ENCODE measurements at regions not wholly inside any gene's neighbourhood (a gene's known extent, or its start where the extent isn't known, plus 50 kb on each side); places are given as distances from the start of the nearest gene placed in this dataset.
"Not testable (repeated sequence)": the region's sequence is repeated elsewhere in the genome, so short reads cannot be mapped to it uniquely, and the experiment has no call there.

GRCh38 chrX:25427873-25428555 is 412.2 kb upstream of the ARX start:
- H3F3A ChIP-seq (ENCODE audit: control insufficient read depth, insufficient read depth) = no peaks in the 10 kb centered on the region
- no peaks in the 10 kb centered on the region for H3K9me3 ChIP-seq (ENCODE audit: control insufficient read depth, insufficient read depth, low read length)
- H3K4me2 ChIP-seq (ENCODE audit: low read length) = no peak overlapping the region
- H4K20me1 ChIP-seq (ENCODE audit: control insufficient read depth, insufficient read depth, low read depth, low read length) = no peaks in the 10 kb centered on the region
- H3K36me3 ChIP-seq (ENCODE audit: control insufficient read depth, low read length) = no peaks in the 10 kb centered on the region
- H3K27me3 ChIP-seq (ENCODE audit: control insufficient read depth, low read length) = no peaks in the 10 kb centered on the region
- H3K9me2 ChIP-seq (replicated peaks; ENCODE audit: control insufficient read depth, low read length) = no peaks in the 10 kb centered on the region
- H3K4me3 ChIP-seq (ENCODE audit: low read length) = no peak overlapping the region
- no peaks in the 10 kb centered on the region for H3K79me2 ChIP-seq (ENCODE audit: control insufficient read depth, low read length)
- H3K4me1 ChIP-seq (ENCODE audit: control insufficient read depth, low read length) = no peaks in the 10 kb centered on the region
- TF ChIP-seq CTCF (IDR thresholded peaks at IDR 0.05; ENCODE audit: low read depth, low read length, poor library complexity, severe bottlenecking) (no peak), EZH2phosphoT487 (IDR thresholded peaks at IDR 0.05; ENCODE audit: borderline replicate concordance, low read length) (no peak)
- H3K27ac ChIP-seq (ENCODE audit: low read depth, low read length) = no peak overlapping the region

DNA sequence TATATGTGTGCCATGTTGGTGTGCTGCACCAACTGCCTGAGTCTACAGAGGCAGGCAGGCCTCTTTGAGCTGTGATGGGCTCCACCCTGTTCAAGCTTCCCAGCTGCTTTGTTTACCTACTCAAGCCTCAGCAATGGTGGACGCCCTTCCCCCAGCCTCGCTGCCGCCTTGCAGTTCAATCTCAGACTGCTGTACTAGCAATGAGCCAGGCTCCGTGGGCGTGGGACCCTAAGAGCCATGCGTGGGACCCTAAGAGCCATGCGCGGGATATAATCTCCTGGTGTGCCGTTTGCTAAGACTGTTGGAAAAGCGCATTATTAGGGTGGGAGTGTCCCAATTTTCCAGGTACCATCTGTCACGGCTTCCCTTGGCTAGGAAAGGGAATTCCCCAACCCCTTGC is 388.4 kb upstream of the ARX start:
- not testable (repeated sequence) for H3K79me2 ChIP-seq (ENCODE audit: control insufficient read depth, low read length); H3K36me3 ChIP-seq (ENCODE audit: control insufficient read depth, low read length); H3K27ac ChIP-seq (ENCODE audit: low read depth, low read length); H3K9me3 ChIP-seq (ENCODE audit: control insufficient read depth, insufficient read depth, low read length); H4K20me1 ChIP-seq (ENCODE audit: control insufficient read depth, insufficient read depth, low read depth, low read length); H3K27me3 ChIP-seq (ENCODE audit: control insufficient read depth, low read length); H3K4me3 ChIP-seq (ENCODE audit: low read length); H3F3A ChIP-seq (ENCODE audit: control insufficient read depth, insufficient read depth); H3K9me2 ChIP-seq (replicated peaks; ENCODE audit: control insufficient read depth, low read length); H3K4me1 ChIP-seq (ENCODE audit: control insufficient read depth, low read length); H3K4me2 ChIP-seq (ENCODE audit: low read length)

- no peak overlapping the region for H3K4me2 ChIP-seq (ENCODE audit: low read length)
- no peaks in the 10 kb centered on the region for H3F3A ChIP-seq (ENCODE audit: control insufficient read depth, insufficient read depth)
- no peaks in the 10 kb centered on the region for H3K9me2 ChIP-seq (replicated peaks; ENCODE audit: control insufficient read depth, low read length)
- H4K20me1 ChIP-seq (ENCODE audit: control insufficient read depth, insufficient read depth, low read depth, low read length) = no peaks in the 10 kb centered on the region
- no peak overlapping the region for H3K4me3 ChIP-seq (ENCODE audit: low read length)
- no peaks in the 10 kb centered on the region for H3K36me3 ChIP-seq (ENCODE audit: control insufficient read depth, low read length)
- H3K27me3 ChIP-seq (ENCODE audit: control insufficient read depth, low read length) = no peaks in the 10 kb centered on the region
- H3K9me3 ChIP-seq (ENCODE audit: control insufficient read depth, insufficient read depth, low read length) = no peaks in the 10 kb centered on the region
- TF ChIP-seq CTCF (IDR thresholded peaks at IDR 0.05; ENCODE audit: low read depth, low read length, poor library complexity, severe bottlenecking) (no peak), EZH2phosphoT487 (IDR thresholded peaks at IDR 0.05; ENCODE audit: borderline replicate concordance, low read length) (no peak)
- no peak overlapping the region for H3K27ac ChIP-seq (ENCODE audit: low read depth, low read length)
- no peaks in the 10 kb centered on the region for H3K4me1 ChIP-seq (ENCODE audit: control insufficient read depth, low read length)
- H3K79me2 ChIP-seq (ENCODE audit: control insufficient read depth, low read length) = no peaks in the 10 kb centered on the region
These were observed 373.5 kb upstream of the ARX start for GRCh38 chrX:25389266-25389665.

DNA sequence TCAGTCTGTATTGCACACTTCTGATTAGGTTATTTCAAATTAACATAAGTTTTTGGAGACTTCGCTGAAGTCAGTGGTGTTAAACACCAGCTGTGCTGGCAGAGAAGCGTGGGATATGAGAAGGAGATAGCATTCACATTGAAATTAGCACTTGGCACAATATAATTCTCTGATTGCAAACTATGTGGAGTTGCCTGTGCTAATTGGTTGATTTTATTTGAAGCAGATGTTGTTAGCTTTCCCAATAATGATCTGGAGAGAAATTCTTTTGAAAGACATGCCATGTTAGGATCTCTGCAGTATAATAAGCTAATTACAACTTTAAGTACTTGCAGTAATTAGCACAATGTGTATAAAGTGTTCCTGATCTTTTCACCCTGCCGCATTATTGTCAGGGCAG is 367.4 kb upstream of the ARX start:
- H3K4me1 ChIP-seq (ENCODE audit: control insufficient read depth, low read length) = no peaks in the 10 kb centered on the region
- no peaks in the 10 kb centered on the region for H3F3A ChIP-seq (ENCODE audit: control insufficient read depth, insufficient read depth)
- H3K4me3 ChIP-seq (ENCODE audit: low read length) = no peak overlapping the region
- no peaks in the 10 kb centered on the region for H3K9me3 ChIP-seq (ENCODE audit: control insufficient read depth, insufficient read depth, low read length)
- no peak overlapping the region for H3K4me2 ChIP-seq (ENCODE audit: low read length)
- no peaks in the 10 kb centered on the region for H3K27me3 ChIP-seq (ENCODE audit: control insufficient read depth, low read length)
- no peaks in the 10 kb centered on the region for H3K79me2 ChIP-seq (ENCODE audit: control insufficient read depth, low read length)
- no peaks in the 10 kb centered on the region for H4K20me1 ChIP-seq (ENCODE audit: control insufficient read depth, insufficient read depth, low read depth, low read length)
- TF ChIP-seq CTCF (IDR thresholded peaks at IDR 0.05; ENCODE audit: low read depth, low read length, poor library complexity, severe bottlenecking) (no peak), EZH2phosphoT487 (IDR thresholded peaks at IDR 0.05; ENCODE audit: borderline replicate concordance, low read length) (no peak)
- H3K36me3 ChIP-seq (ENCODE audit: control insufficient read depth, low read length) = no peaks in the 10 kb centered on the region
- no peaks in the 10 kb centered on the region for H3K9me2 ChIP-seq (replicated peaks; ENCODE audit: control insufficient read depth, low read length)
- no peak overlapping the region for H3K27ac ChIP-seq (ENCODE audit: low read depth, low read length)
